ENCODE measurements at regions not wholly inside any gene's neighbourhood (a gene's known extent, or its start where the extent isn't known, plus 50 kb on each side); places are given as distances from the start of the nearest gene placed in this dataset.

GRCh38 chr15:58340176-58340575, 91.6 kb upstream of the LIPC start:
- no peak overlapping the region for H3K27ac ChIP-seq
- H3K4me3 ChIP-seq: no peak overlapping the region
- H3K27me3 ChIP-seq: no peaks in the 10 kb centered on the region
- no peaks in the 10 kb centered on the region for H3K4me1 ChIP-seq
- intact Hi-C loops (cut with DNase I): no loop called here
- H3K9me3 ChIP-seq: no peaks in the 10 kb centered on the region
- H3K36me3 ChIP-seq: no peaks in the 10 kb centered on the region
- WGBS, 2 donors: 60 to 82% methylated on average over 3 of the region's 3 CpGs
- no peak for TF ChIP-seq POLR2A (IDR thresholded peaks at IDR 0.05)
- no peak for TF ChIP-seq POLR2AphosphoS5 (IDR thresholded peaks at IDR 0.05)
- no peak for TF ChIP-seq CTCF (IDR thresholded peaks at IDR 0.05)
- no peak for TF ChIP-seq EP300 (IDR thresholded peaks at IDR 0.05)
- no peak for DNase-seq

- H3K36me3 ChIP-seq: no peaks in the 10 kb centered on the region
- no peak overlapping the region for H3K4me3 ChIP-seq
- H3K9me3 ChIP-seq: no peaks in the 10 kb centered on the region
- 84 to 86% methylated on average over 6 of the region's 6 CpGs for WGBS, 2 donors
- no peak for DNase-seq
- intact Hi-C loops (cut with DNase I): no loop called here
- TF ChIP-seq EP300 (IDR thresholded peaks at IDR 0.05) (no peak), POLR2AphosphoS5 (IDR thresholded peaks at IDR 0.05) (no peak), CTCF (IDR thresholded peaks at IDR 0.05) (no peak), POLR2A (IDR thresholded peaks at IDR 0.05) (no peak)
- H3K27me3 ChIP-seq: no peaks in the 10 kb centered on the region
- no peaks in the 10 kb centered on the region for H3K4me1 ChIP-seq
- no peak overlapping the region for H3K27ac ChIP-seq
These were observed 89.3 kb upstream of the LIPC start for GRCh38 chr15:58342508-58342907.

GRCh38 chr15:58344213-58345070, 87.3 kb upstream of the LIPC start:
- Histone ChIP-seq H3K27ac (no peak overlapping the region), H3K9me3 (no peaks in the 10 kb centered on the region), H3K36me3 (no peaks in the 10 kb centered on the region), H3K4me1 (no peaks in the 10 kb centered on the region), H3K27me3 (no peaks in the 10 kb centered on the region), H3K4me3 (no peak overlapping the region)
- DNase-seq: no peak
- no peak for TF ChIP-seq EP300 (IDR thresholded peaks at IDR 0.05)
- no peak for TF ChIP-seq CTCF (IDR thresholded peaks at IDR 0.05)
- no peak for TF ChIP-seq POLR2A (IDR thresholded peaks at IDR 0.05)
- no peak for TF ChIP-seq POLR2AphosphoS5 (IDR thresholded peaks at IDR 0.05)
- 91 to 93% methylated on average over 5 of the region's 5 CpGs for WGBS, 2 donors
- intact Hi-C loops (cut with DNase I): no loop called here

- 96 to 97% methylated on average over 3 of the region's 3 CpGs for WGBS, 2 donors
- no peaks in the 10 kb centered on the region for H3K9me3 ChIP-seq
- H3K27me3 ChIP-seq: no peaks in the 10 kb centered on the region
- H3K4me1 ChIP-seq: no peaks in the 10 kb centered on the region
- H3K36me3 ChIP-seq: no peaks in the 10 kb centered on the region
- no peak overlapping the region for H3K27ac ChIP-seq
- no peak for DNase-seq
- TF ChIP-seq POLR2AphosphoS5 (IDR thresholded peaks at IDR 0.05) (no peak), CTCF (IDR thresholded peaks at IDR 0.05) (no peak), EP300 (IDR thresholded peaks at IDR 0.05) (no peak), POLR2A (IDR thresholded peaks at IDR 0.05) (no peak)
- H3K4me3 ChIP-seq: no peak overlapping the region
- intact Hi-C loops (cut with DNase I): no loop called here
These were observed 85.4 kb upstream of the LIPC start for GRCh38 chr15:58346361-58346760.
